ENCODE measurements at regions not wholly inside any gene's neighbourhood (a gene's known extent, or its start where the extent isn't known, plus 50 kb on each side); places are given as distances from the start of the nearest gene placed in this dataset.

GRCh38 chr16:22614271-22614947, 103.7 kb downstream of the NPIPB5 start:
- no peak overlapping the region for H3K4me3 ChIP-seq (ENCODE audit: low read depth, low read length)
- H3K27me3 ChIP-seq (ENCODE audit: control insufficient read depth, insufficient read depth, low read length) = no peaks in the 10 kb centered on the region
- H3K36me3 ChIP-seq (ENCODE audit: control insufficient read depth, insufficient read depth, low read length) = no peaks in the 10 kb centered on the region
- TF ChIP-seq, protein P1, sequence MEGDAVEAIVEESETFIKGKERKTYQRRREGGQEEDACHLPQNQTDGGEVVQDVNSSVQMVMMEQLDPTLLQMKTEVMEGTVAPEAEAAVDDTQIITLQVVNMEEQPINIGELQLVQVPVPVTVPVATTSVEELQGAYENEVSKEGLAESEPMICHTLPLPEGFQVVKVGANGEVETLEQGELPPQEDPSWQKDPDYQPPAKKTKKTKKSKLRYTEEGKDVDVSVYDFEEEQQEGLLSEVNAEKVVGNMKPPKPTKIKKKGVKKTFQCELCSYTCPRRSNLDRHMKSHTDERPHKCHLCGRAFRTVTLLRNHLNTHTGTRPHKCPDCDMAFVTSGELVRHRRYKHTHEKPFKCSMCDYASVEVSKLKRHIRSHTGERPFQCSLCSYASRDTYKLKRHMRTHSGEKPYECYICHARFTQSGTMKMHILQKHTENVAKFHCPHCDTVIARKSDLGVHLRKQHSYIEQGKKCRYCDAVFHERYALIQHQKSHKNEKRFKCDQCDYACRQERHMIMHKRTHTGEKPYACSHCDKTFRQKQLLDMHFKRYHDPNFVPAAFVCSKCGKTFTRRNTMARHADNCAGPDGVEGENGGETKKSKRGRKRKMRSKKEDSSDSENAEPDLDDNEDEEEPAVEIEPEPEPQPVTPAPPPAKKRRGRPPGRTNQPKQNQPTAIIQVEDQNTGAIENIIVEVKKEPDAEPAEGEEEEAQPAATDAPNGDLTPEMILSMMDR (IDR thresholded peaks at IDR 0.05; ENCODE audit: insufficient read depth, low read length, poor library complexity, severe bottlenecking) = no peak
- peak; percentile 79 for DNase-seq (ENCODE audit: low read depth)

- no peaks in the 10 kb centered on the region for H3K36me3 ChIP-seq (ENCODE audit: control insufficient read depth, insufficient read depth, low read length)
- TF ChIP-seq, protein P1 (IDR thresholded peaks at IDR 0.05; ENCODE audit: insufficient read depth, low read length, poor library complexity, severe bottlenecking) = no peak
- H3K4me3 ChIP-seq (ENCODE audit: low read depth, low read length) = no peak overlapping the region
- DNase-seq (ENCODE audit: low read depth) = no peak
- H3K27me3 ChIP-seq (ENCODE audit: control insufficient read depth, insufficient read depth, low read length) = no peaks in the 10 kb centered on the region
Observed at GRCh38 chr16:22618842-22619241, 108.2 kb downstream of the NPIPB5 start.

GRCh38 chr16:22621586-22622155, 111.0 kb downstream of the NPIPB5 start:
- TF ChIP-seq, protein P1 (IDR thresholded peaks at IDR 0.05; ENCODE audit: insufficient read depth, low read length, poor library complexity, severe bottlenecking) = no peak
- no peak overlapping the region for H3K4me3 ChIP-seq (ENCODE audit: low read depth, low read length)
- DNase-seq (ENCODE audit: low read depth) = no peak
- no peaks in the 10 kb centered on the region for H3K27me3 ChIP-seq (ENCODE audit: control insufficient read depth, insufficient read depth, low read length)
- no peaks in the 10 kb centered on the region for H3K36me3 ChIP-seq (ENCODE audit: control insufficient read depth, insufficient read depth, low read length)

DNA sequence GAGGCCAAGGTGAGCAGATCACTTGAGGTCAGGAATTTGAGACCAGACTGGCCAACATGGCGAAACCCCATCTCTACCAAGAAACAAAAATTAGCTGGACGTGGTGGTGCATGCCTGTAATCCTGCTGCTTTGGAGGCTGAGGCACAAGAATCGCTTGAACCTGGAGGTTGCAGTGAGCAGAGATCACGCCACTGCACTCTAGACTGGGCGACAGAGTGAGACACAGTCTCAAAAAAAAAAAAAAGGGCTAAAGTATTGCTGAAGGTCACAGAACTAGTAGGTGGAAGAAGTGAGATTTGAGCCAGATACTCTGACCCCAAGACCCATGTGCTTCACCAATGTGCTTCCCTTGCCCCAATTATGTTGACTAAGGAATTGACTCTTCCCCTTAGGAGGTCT, 112.0 kb downstream of the NPIPB5 start:
- H3K36me3 ChIP-seq (ENCODE audit: control insufficient read depth, insufficient read depth, low read length) = no peaks in the 10 kb centered on the region
- TF ChIP-seq, protein P1 (IDR thresholded peaks at IDR 0.05; ENCODE audit: insufficient read depth, low read length, poor library complexity, severe bottlenecking) = no peak
- no peak for DNase-seq (ENCODE audit: low read depth)
- no peaks in the 10 kb centered on the region for H3K27me3 ChIP-seq (ENCODE audit: control insufficient read depth, insufficient read depth, low read length)
- H3K4me3 ChIP-seq (ENCODE audit: low read depth, low read length) = no peak overlapping the region

GRCh38 chr16:22623351-22623781, 112.7 kb downstream of the NPIPB5 start:
- no peaks in the 10 kb centered on the region for H3K36me3 ChIP-seq (ENCODE audit: control insufficient read depth, insufficient read depth, low read length)
- H3K27me3 ChIP-seq (ENCODE audit: control insufficient read depth, insufficient read depth, low read length) = no peaks in the 10 kb centered on the region
- no peak overlapping the region for H3K4me3 ChIP-seq (ENCODE audit: low read depth, low read length)
- peak; percentile 10 for DNase-seq (ENCODE audit: low read depth)
- TF ChIP-seq, protein P1 (IDR thresholded peaks at IDR 0.05; ENCODE audit: insufficient read depth, low read length, poor library complexity, severe bottlenecking) = no peak
